ENCODE measurements at regions not wholly inside any gene's neighbourhood (a gene's known extent, or its start where the extent isn't known, plus 50 kb on each side); places are given as distances from the start of the nearest gene placed in this dataset.

DNA sequence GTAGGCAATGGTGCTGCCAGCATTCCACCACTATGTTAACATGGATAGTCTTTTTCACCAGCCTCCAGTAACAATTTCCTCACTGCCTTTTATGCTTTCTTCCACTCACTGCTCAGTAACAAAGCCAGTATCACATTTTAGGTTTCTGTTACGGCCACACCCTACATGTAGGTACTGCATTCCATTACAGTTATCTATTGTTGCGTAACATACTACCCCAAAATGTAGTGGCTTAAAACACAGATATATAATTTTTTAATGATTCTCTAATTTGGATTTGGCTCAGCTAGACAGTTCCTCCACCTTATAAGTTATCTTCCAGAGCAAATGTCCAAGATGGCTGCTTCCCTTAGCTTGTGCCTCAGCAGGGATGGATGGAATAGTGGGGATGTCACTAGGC, 498.7 kb upstream of the ACVR2A start:
- Histone ChIP-seq H3K36me3 (no peaks in the 10 kb centered on the region), H3K27ac (no peak overlapping the region), H3K27me3 (no peaks in the 10 kb centered on the region), H3K4me3 (no peak overlapping the region), H3K4me1 (no peaks in the 10 kb centered on the region), H3K9me3 (peaks cover 0 to 14% (median 5%) of the 10 kb centered on the region in 4 donors)
- TF ChIP-seq POLR2AphosphoS5 (IDR thresholded peaks at IDR 0.05), result no peak
- TF ChIP-seq, protein P1, sequence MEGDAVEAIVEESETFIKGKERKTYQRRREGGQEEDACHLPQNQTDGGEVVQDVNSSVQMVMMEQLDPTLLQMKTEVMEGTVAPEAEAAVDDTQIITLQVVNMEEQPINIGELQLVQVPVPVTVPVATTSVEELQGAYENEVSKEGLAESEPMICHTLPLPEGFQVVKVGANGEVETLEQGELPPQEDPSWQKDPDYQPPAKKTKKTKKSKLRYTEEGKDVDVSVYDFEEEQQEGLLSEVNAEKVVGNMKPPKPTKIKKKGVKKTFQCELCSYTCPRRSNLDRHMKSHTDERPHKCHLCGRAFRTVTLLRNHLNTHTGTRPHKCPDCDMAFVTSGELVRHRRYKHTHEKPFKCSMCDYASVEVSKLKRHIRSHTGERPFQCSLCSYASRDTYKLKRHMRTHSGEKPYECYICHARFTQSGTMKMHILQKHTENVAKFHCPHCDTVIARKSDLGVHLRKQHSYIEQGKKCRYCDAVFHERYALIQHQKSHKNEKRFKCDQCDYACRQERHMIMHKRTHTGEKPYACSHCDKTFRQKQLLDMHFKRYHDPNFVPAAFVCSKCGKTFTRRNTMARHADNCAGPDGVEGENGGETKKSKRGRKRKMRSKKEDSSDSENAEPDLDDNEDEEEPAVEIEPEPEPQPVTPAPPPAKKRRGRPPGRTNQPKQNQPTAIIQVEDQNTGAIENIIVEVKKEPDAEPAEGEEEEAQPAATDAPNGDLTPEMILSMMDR (IDR thresholded peaks at IDR 0.05), result no peak
- TF ChIP-seq EP300 (IDR thresholded peaks at IDR 0.05), result no peak
- TF ChIP-seq POLR2A (IDR thresholded peaks at IDR 0.05), result no peak
- no peak for DNase-seq
- intact Hi-C loops (cut with DNase I), result no loop called here
- WGBS, 2 donors, result 97 to 99% methylated on average over 2 of the region's 2 CpGs

DNA sequence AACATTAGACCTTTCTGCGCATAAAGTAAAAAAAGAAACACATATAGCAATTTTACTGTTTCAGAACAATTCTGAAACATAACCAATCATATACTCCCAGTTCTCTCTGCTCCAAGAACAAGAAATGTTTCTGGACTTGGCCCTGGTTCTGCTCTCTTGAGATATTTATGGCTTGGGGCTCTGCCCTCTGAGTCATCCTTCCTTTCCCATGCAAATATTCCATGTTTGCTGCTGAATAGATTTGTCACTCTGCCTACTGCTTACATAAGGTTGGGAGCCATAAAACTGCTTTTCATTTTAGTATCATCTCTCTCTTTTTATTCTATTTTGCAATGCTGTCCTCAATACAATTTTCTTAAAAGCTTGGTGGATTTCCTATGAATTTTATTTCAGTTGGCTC, 499.6 kb upstream of the ACVR2A start:
- DNase-seq, result no peak
- H3K9me3 ChIP-seq, result peaks cover 0 to 14% (median 5%) of the 10 kb centered on the region in 4 donors
- no peak overlapping the region for H3K27ac ChIP-seq
- no peak overlapping the region for H3K4me3 ChIP-seq
- TF ChIP-seq EP300 (IDR thresholded peaks at IDR 0.05), result no peak
- no peaks in the 10 kb centered on the region for H3K27me3 ChIP-seq
- no peaks in the 10 kb centered on the region for H3K36me3 ChIP-seq
- WGBS, 2 donors, result 96 to 100% methylated on average over 1 of the region's 1 CpG
- H3K4me1 ChIP-seq, result peaks cover 0 to 3% (median under 1%) of the 10 kb centered on the region in 4 donors
- intact Hi-C loops (cut with DNase I), result no loop called here

DNA sequence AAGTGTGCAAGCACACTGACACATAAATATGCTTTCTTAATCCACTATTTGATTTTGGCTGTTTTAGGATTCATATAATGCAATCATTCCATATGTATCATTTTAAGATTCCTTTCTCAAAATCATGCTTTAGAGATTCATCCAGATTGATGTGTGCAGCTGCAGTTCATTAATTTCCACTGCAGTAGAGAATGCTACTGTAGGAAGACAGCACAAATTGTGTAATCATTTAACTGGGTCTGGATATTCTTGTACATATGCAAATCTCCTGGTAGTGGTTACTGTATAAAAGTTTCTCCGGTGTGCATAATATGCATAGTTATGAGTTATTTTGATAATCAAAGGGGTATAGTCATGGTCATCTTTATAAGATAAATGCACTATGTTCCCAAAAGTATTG, 502.5 kb upstream of the ACVR2A start:
- no peak for DNase-seq
- Histone ChIP-seq H3K4me3 (no peak overlapping the region), H3K36me3 (no peaks in the 10 kb centered on the region), H3K9me3 (peaks cover 0 to 14% (median 5%) of the 10 kb centered on the region in 4 donors), H3K4me1 (peaks cover 0 to 8% (median 3%) of the 10 kb centered on the region in 4 donors), H3K27ac (no peak overlapping the region), H3K27me3 (no peaks in the 10 kb centered on the region)
- 91 to 93% methylated on average over 1 of the region's 1 CpG for WGBS, 2 donors
- intact Hi-C loops (cut with DNase I), result no loop called here
- no peak for TF ChIP-seq POLR2AphosphoS5 (IDR thresholded peaks at IDR 0.05)
- TF ChIP-seq EP300 (IDR thresholded peaks at IDR 0.05), result no peak
- TF ChIP-seq, protein P1 (IDR thresholded peaks at IDR 0.05), result no peak
- no peak for TF ChIP-seq POLR2A (IDR thresholded peaks at IDR 0.05)

DNA sequence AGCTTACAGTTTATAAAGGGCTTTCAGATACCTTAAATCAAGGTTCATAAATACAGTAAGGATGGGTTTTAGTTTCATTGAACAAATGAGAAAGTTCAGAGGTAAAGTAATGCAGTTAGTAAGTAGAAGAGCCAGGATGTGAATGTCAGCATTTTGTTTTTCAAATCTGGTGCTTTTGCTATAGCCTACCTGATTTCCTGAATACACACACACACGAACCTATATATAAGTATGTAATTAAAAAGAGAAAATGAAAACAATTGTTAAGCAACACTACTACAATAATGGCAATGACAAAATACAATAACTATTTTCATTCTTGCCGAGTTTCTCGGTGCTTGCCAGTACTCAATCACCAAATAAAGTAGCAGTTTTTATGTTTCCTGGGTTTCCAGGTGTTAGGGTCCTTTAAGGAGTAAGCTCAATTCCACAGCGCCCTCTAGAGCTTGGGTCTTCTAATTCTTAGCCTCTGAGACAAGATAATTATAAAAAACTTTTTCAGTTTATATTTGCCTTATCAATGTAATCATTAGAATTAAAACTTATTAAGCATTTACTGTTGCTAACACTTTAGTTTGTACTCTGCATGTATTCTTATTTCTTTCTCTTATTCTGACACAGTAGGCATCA, 512.9 kb upstream of the ACVR2A start:
- 13 to 40% methylated on average over 4 of the region's 4 CpGs for WGBS, 2 donors
- no peaks in the 10 kb centered on the region for H3K9me3 ChIP-seq
- H3K27me3 ChIP-seq, result no peaks in the 10 kb centered on the region
- intact Hi-C loops (cut with DNase I), result no loop called here
- TF ChIP-seq, protein P1 (IDR thresholded peaks at IDR 0.05), result peak in 1 of 4 experiments; percentile 18
- no peak for TF ChIP-seq POLR2A (IDR thresholded peaks at IDR 0.05)
- H3K27ac ChIP-seq, result no peak overlapping the region
- no peaks in the 10 kb centered on the region for H3K36me3 ChIP-seq
- DNase-seq, result no peak
- H3K4me1 ChIP-seq, result no peaks in the 10 kb centered on the region
- no peak overlapping the region for H3K4me3 ChIP-seq

DNA sequence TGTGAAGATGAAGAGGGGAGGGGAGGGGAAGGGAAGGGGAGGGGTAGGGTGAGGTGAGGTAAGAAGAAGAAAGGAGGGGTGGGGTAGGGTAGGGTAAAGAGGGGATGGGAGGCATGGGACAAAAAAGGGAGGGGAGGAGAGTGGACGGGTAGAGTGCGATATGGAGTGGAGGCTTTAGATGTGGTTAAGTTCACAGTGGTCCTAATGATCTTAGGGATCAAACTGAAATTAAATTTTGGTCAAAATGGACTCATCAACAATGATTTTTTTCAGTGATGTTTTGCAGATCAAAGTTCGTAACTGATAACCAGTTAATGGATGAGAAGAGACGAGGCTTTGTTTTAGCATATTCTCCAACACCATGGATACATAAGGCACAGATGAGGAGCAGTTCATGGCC, 513.9 kb upstream of the ACVR2A start:
- no peak for DNase-seq
- TF ChIP-seq EP300 (IDR thresholded peaks at IDR 0.05), result no peak
- TF ChIP-seq, protein P1 (IDR thresholded peaks at IDR 0.05), result no peak
- Histone ChIP-seq H3K27me3 (no peaks in the 10 kb centered on the region), H3K4me1 (no peaks in the 10 kb centered on the region), H3K27ac (no peak overlapping the region), H3K9me3 (no peaks in the 10 kb centered on the region), H3K36me3 (no peaks in the 10 kb centered on the region), H3K4me3 (no peak overlapping the region)
- WGBS, 2 donors, result 96 to 97% methylated on average over 4 of the region's 4 CpGs
- intact Hi-C loops (cut with DNase I), result no loop called here

All from sigmoid colon (tissue), 6 donors.